Neural cell (in vitro differentiated cells): ENCODE measurements at regions not wholly inside any gene's neighbourhood (a gene's known extent, or its start where the extent isn't known, plus 50 kb on each side); places are given as distances from the start of the nearest gene placed in this dataset.

Experiments
- H2AFZ ChIP-seq: fragments of 200-600, 300-800 bp; sonication (generic), shearing (Covaris generic); 2 replicates; pipeline ENCODE4 v1.6.0; 2014; ENCODE audit warnings: low read depth, mild to moderate bottlenecking, antibody characterized with exemption, low read length, moderate library complexity
- H3F3A ChIP-seq: fragments of 200-600 bp; shearing (Covaris generic); 2 replicates; pipeline ENCODE4 v1.6.1; 2016; ENCODE audit warnings: mild to moderate bottlenecking, moderate library complexity, mixed read lengths, antibody characterized with exemption, low read length; ENCODE audit not compliant: insufficient read depth, poor library complexity, severe bottlenecking
- H3K27ac ChIP-seq: fragments of 200-600, 300-800 bp; sonication (generic), shearing (Covaris generic); 2 replicates; pipeline ENCODE4 v1.5.1; 2014; ENCODE audit warnings: mild to moderate bottlenecking, low read length, moderate library complexity
- H3K27me3 ChIP-seq: fragments of 300-800, 200-600 bp; sonication (generic), shearing (Covaris generic); 2 replicates; pipeline ENCODE4 v1.6.0; 2014; ENCODE audit warnings: mild to moderate bottlenecking, low read depth, low read length, moderate library complexity; ENCODE audit not compliant: insufficient read depth
- H3K36me3 ChIP-seq: fragments of 300-800, 200-600 bp; sonication (generic), shearing (Covaris generic); 2 replicates; pipeline ENCODE4 v1.5.1; 2014; ENCODE audit warnings: mild to moderate bottlenecking, antibody characterized with exemption, low read length, moderate library complexity; ENCODE audit not compliant: insufficient read depth
- H3K4me2 ChIP-seq: fragments of 300-800, 200-600 bp; sonication (generic), shearing (Covaris generic); 2 replicates; pipeline ENCODE4 v1.6.0; 2014; ENCODE audit warnings: mild to moderate bottlenecking, low read length
- H3K4me3 ChIP-seq: fragments of 300-800, 200-600 bp; sonication (generic), shearing (Covaris generic); 2 replicates; pipeline ENCODE4 v1.5.1; 2014; ENCODE audit warnings: mild to moderate bottlenecking, low read length, moderate library complexity
- H3K79me2 ChIP-seq: fragments of 200-600 bp; shearing (Covaris generic); replicated peaks from 2 replicates; pipeline ENCODE4 v1.6.0; 2014; ENCODE audit warnings: mild to moderate bottlenecking, low read length, moderate library complexity; ENCODE audit not compliant: insufficient read depth
- H3K9ac ChIP-seq: fragments of 300-800, 200-600 bp; sonication (generic), shearing (Covaris generic); 2 replicates; pipeline ENCODE4 v1.6.1; 2016; ENCODE audit warnings: mild to moderate bottlenecking, low read length, mixed read lengths
- H3K9me2 ChIP-seq: fragments of 200-600 bp; shearing (Covaris generic); 2 replicates; pipeline ENCODE4 v1.6.1; 2016; ENCODE audit warnings: mild to moderate bottlenecking, low read length, mixed read lengths; ENCODE audit not compliant: insufficient read depth
- H3K9me3 ChIP-seq: fragments of 200-600, 300-800 bp; sonication (generic), shearing (Covaris generic); 2 replicates; pipeline ENCODE4 v1.6.1; 2016; ENCODE audit warnings: mild to moderate bottlenecking, mixed run types, low read length, moderate library complexity, mixed read lengths
- H4K20me1 ChIP-seq: fragments of 200-600 bp; shearing (Covaris generic); 2 replicates; pipeline ENCODE4 v1.6.1; 2016; ENCODE audit warnings: mild to moderate bottlenecking, mixed run types; ENCODE audit not compliant: insufficient read depth
- EP300 ChIP-seq: fragments of 450-650 bp; conservative IDR thresholded peaks from 2 replicates; pipeline ENCODE4 v1.6.1; 2014; ENCODE audit warnings: antibody characterized with exemption, mild to moderate bottlenecking, moderate library complexity; ENCODE audit not compliant: poor library complexity, severe bottlenecking
- EZH2 ChIP-seq: fragments of 200-600, 300-800 bp; shearing (Covaris generic), sonication (generic); IDR thresholded peaks from 2 replicates; pipeline ENCODE4 v1.6.1; 2014; ENCODE audit warnings: antibody characterized with exemption, low read length, borderline replicate concordance, mild to moderate bottlenecking; ENCODE audit not compliant: insufficient read depth, poor library complexity, severe bottlenecking
- MXI1 ChIP-seq: fragments of 450-650 bp; conservative IDR thresholded peaks from 2 replicates; pipeline ENCODE4 v1.6.1; 2014; ENCODE audit warnings: antibody characterized with exemption, mild to moderate bottlenecking; ENCODE audit not compliant: poor library complexity, severe bottlenecking
- POLR2AphosphoS5 ChIP-seq: IDR thresholded peaks from 2 replicates; pipeline ENCODE4 v1.6.1; 2012
- RAD21 ChIP-seq: fragments of 450-650 bp; conservative IDR thresholded peaks from 2 replicates; pipeline ENCODE4 v1.6.1; 2014; ENCODE audit warnings: antibody characterized with exemption, mild to moderate bottlenecking, moderate library complexity
- SMC3 ChIP-seq: fragments of 450-650 bp; conservative IDR thresholded peaks from 2 replicates; pipeline ENCODE4 v1.6.1; 2014; ENCODE audit warnings: antibody characterized with exemption, mild to moderate bottlenecking, moderate library complexity; ENCODE audit not compliant: poor library complexity
- TAF1 ChIP-seq: IDR thresholded peaks from 2 replicates; pipeline ENCODE4 v1.6.1; 2012; ENCODE audit warnings: low read depth
- TF ChIP-seq, protein P1 (sequence below): IDR thresholded peaks from 2 replicates; pipeline ENCODE4 v1.6.1; 2012; ENCODE audit warnings: borderline replicate concordance
- TF ChIP-seq, protein P2 (sequence below): fragments of 450-650 bp; IDR thresholded peaks from 2 replicates; pipeline ENCODE4 v1.5.1; 2014; ENCODE audit warnings: antibody characterized with exemption, mild to moderate bottlenecking, moderate library complexity; ENCODE audit not compliant: poor library complexity, severe bottlenecking

DNA sequence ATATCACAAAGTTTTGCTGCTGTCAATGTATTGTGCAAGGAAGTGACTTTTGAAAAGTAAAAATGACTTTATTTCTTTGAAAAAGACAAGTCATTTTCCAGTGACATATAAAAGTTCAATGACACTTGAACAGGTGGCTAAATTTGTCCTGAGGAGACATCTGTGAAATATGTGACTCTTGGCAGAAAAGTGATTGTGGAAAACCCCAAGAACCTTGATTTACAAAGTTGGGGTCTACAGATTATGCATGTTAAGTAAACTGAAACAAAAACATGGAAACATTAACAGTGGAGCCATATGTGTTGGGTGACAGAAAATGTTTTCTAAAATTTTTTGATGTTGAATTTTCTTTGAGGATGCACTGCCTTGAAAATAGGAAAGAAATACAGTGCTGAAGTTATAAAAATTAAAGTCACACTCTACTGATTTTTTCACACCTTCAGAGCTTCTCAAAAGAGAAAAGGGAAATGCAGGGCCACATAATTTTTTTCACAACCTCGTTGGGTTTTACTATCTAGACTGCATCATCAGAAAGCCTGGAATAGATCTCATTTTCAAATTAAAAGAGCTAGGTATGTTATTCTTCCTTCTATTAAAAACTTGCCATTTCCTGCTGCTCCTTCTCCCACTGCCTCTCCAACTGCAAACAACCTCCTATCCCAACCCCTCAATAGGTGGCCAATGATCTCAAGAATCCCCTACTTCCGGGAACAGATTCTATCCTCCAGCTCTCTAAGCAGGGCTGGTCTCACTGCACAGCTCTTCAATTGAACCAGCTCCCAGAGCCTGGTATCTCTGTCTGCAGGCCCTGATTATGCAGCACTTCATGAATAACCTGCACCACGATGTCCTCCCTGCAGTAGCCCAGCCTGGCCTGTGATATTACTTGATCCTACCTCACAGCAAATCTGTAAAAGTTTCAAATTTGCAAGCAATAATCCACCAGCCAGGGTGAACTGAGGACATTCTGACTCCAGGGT, 570.8 kb upstream of the CPEB2 start:
- no peak overlapping the region for H2AFZ ChIP-seq
- H3K9ac ChIP-seq, result no peak overlapping the region
- no peaks in the 10 kb centered on the region for H3F3A ChIP-seq
- H3K4me3 ChIP-seq, result no peak overlapping the region
- TF ChIP-seq EP300, result no peak
- no peak for TF ChIP-seq RAD21
- no peak for TF ChIP-seq MXI1
- TF ChIP-seq TAF1, result no peak
- no peak for TF ChIP-seq EZH2
- TF ChIP-seq, protein P1, sequence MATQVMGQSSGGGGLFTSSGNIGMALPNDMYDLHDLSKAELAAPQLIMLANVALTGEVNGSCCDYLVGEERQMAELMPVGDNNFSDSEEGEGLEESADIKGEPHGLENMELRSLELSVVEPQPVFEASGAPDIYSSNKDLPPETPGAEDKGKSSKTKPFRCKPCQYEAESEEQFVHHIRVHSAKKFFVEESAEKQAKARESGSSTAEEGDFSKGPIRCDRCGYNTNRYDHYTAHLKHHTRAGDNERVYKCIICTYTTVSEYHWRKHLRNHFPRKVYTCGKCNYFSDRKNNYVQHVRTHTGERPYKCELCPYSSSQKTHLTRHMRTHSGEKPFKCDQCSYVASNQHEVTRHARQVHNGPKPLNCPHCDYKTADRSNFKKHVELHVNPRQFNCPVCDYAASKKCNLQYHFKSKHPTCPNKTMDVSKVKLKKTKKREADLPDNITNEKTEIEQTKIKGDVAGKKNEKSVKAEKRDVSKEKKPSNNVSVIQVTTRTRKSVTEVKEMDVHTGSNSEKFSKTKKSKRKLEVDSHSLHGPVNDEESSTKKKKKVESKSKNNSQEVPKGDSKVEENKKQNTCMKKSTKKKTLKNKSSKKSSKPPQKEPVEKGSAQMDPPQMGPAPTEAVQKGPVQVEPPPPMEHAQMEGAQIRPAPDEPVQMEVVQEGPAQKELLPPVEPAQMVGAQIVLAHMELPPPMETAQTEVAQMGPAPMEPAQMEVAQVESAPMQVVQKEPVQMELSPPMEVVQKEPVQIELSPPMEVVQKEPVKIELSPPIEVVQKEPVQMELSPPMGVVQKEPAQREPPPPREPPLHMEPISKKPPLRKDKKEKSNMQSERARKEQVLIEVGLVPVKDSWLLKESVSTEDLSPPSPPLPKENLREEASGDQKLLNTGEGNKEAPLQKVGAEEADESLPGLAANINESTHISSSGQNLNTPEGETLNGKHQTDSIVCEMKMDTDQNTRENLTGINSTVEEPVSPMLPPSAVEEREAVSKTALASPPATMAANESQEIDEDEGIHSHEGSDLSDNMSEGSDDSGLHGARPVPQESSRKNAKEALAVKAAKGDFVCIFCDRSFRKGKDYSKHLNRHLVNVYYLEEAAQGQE, result no peak
- TF ChIP-seq, protein P2, sequence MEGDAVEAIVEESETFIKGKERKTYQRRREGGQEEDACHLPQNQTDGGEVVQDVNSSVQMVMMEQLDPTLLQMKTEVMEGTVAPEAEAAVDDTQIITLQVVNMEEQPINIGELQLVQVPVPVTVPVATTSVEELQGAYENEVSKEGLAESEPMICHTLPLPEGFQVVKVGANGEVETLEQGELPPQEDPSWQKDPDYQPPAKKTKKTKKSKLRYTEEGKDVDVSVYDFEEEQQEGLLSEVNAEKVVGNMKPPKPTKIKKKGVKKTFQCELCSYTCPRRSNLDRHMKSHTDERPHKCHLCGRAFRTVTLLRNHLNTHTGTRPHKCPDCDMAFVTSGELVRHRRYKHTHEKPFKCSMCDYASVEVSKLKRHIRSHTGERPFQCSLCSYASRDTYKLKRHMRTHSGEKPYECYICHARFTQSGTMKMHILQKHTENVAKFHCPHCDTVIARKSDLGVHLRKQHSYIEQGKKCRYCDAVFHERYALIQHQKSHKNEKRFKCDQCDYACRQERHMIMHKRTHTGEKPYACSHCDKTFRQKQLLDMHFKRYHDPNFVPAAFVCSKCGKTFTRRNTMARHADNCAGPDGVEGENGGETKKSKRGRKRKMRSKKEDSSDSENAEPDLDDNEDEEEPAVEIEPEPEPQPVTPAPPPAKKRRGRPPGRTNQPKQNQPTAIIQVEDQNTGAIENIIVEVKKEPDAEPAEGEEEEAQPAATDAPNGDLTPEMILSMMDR, result no peak
- no peaks in the 10 kb centered on the region for H3K27me3 ChIP-seq
- no peaks in the 10 kb centered on the region for H3K9me3 ChIP-seq
- no peaks in the 10 kb centered on the region for H3K36me3 ChIP-seq
- no peaks in the 10 kb centered on the region for H3K9me2 ChIP-seq
- H3K4me2 ChIP-seq, result no peak overlapping the region
- no peak overlapping the region for H3K27ac ChIP-seq
- H3K79me2 ChIP-seq, result no peaks in the 10 kb centered on the region
- no peaks in the 10 kb centered on the region for H4K20me1 ChIP-seq

DNA sequence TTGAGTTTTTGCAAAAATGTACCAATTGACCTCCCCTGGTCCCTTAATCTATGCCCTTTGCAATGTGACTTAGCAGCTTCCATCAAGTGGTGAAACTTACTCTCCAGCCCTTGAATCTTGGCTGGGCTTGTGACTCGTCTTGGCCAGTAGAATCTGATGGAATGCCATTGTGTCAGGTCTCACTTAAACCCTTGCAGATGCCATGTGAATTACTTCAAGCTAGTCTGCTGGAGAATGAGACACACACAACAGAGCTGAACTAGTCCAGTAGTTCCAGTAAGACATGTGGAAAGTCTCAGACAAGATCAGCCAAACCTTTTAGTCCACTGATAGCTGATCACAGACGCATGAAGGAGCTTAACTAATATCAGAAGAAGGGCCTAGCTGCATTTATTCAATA, 567.8 kb upstream of the CPEB2 start:
- Histone ChIP-seq H3K9me3 (no peaks in the 10 kb centered on the region), H3K9me2 (no peaks in the 10 kb centered on the region), H4K20me1 (no peaks in the 10 kb centered on the region), H2AFZ (no peak overlapping the region), H3K27me3 (no peaks in the 10 kb centered on the region), H3K27ac (no peak overlapping the region), H3K4me3 (no peak overlapping the region), H3K4me2 (no peak overlapping the region), H3F3A (no peaks in the 10 kb centered on the region), H3K79me2 (no peaks in the 10 kb centered on the region), H3K9ac (no peak overlapping the region), H3K36me3 (no peaks in the 10 kb centered on the region)
- TF ChIP-seq TAF1 (no peak), RAD21 (no peak), SMC3 (no peak), EP300 (no peak), EZH2 (no peak), POLR2AphosphoS5 (no peak), MXI1 (no peak)
- TF ChIP-seq, protein P1, result no peak
- TF ChIP-seq, protein P2, result no peak
